Parathyroid adenoma (tissue), 2 donors: ENCODE measurements at regions not wholly inside any gene's neighbourhood (a gene's known extent, or its start where the extent isn't known, plus 50 kb on each side); places are given as distances from the start of the nearest gene placed in this dataset.

Source experiments
- H2AFZ ChIP-seq: fragments of 300-600 bp; sonication (generic); one replicate; pipeline ENCODE4 v1.7.0; 2017; ENCODE audit warnings: antibody characterized with exemption, mild to moderate bottlenecking
- H3K27ac ChIP-seq: fragments of 300-600 bp; sonication (generic); one replicate; pipeline ENCODE4 v1.7.0; 2017
- H3K27me3 ChIP-seq: fragments of 300-600 bp; sonication (generic); one replicate; pipeline ENCODE4 v1.7.0; 2017; ENCODE audit warnings: low read length; ENCODE audit not compliant: control insufficient read depth, insufficient read depth
- H3K36me3 ChIP-seq: fragments of 300-600 bp; sonication (generic); one replicate; pipeline ENCODE4 v1.7.0; 2017; ENCODE audit warnings: low read length; ENCODE audit not compliant: control insufficient read depth, insufficient read depth
- H3K4me1 ChIP-seq: fragments of 300-600 bp; sonication (generic); one replicate; pipeline ENCODE4 v1.7.0; 2017; ENCODE audit warnings: control low read depth
- H3K4me2 ChIP-seq: fragments of 300-600 bp; sonication (generic); one replicate; pipeline ENCODE4 v1.7.0; 2017; ENCODE audit warnings: low read length
- H3K4me3 ChIP-seq: fragments of 300-600 bp; sonication (generic); one replicate; pipeline ENCODE4 v1.7.0; 2017; ENCODE audit warnings: low read depth, low read length
- H3K79me2 ChIP-seq: fragments of 300-600 bp; sonication (generic); one replicate; pipeline ENCODE4 v1.7.0; 2017; ENCODE audit warnings: control low read depth
- H3K9ac ChIP-seq: fragments of 300-600 bp; sonication (generic); one replicate; pipeline ENCODE4 v1.7.0; 2017; ENCODE audit warnings: mild to moderate bottlenecking
- H3K9me3 ChIP-seq: fragments of 300-600 bp; sonication (generic); one replicate; pipeline ENCODE4 v1.7.0; 2017; ENCODE audit warnings: low read length; ENCODE audit not compliant: control insufficient read depth
- TF ChIP-seq, protein P1 (sequence below): fragments of 300-600 bp; sonication (generic); IDR thresholded peaks from one replicate; pipeline ENCODE4 v1.7.0; 2017; ENCODE audit warnings: antibody characterized with exemption, mild to moderate bottlenecking
- donor health status: primary hyperparathyroidism.

DNA sequence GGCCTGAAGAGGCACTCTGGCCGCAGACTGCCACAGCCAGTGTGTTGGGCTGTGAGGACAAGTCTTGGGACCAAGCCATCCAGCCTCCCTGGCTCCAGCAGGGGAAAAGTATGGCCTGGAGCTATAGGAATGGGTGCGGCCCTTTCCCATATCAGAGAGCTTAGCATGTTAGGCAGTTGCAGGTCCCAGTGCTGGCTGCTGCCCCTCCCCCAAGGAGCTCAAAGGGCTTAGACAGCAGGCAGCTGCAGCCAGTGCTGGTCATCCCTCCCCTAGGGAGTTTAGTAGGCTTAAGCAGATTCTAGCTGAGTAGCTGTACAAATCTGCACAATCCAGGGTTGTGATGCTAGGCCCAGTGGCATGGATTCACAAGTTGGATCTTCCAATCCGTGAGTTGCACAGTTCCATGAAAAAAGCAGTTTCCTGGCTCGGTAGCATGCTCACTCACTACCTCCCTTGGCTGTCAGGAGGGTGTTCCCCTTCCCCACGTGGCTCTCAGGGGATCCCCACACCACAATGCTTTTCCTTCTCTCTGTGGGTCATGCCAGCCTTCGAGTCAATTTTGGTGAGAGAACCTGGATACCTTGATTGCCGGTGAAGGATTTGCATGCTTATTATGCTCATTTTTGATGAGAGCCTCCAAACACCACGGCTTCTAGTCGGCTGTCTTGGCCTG is 1490.8 kb downstream of the BRINP3 start:
- no peaks in the 10 kb centered on the region for H3K27me3 ChIP-seq
- no peak overlapping the region for H3K4me2 ChIP-seq
- TF ChIP-seq, protein P1, sequence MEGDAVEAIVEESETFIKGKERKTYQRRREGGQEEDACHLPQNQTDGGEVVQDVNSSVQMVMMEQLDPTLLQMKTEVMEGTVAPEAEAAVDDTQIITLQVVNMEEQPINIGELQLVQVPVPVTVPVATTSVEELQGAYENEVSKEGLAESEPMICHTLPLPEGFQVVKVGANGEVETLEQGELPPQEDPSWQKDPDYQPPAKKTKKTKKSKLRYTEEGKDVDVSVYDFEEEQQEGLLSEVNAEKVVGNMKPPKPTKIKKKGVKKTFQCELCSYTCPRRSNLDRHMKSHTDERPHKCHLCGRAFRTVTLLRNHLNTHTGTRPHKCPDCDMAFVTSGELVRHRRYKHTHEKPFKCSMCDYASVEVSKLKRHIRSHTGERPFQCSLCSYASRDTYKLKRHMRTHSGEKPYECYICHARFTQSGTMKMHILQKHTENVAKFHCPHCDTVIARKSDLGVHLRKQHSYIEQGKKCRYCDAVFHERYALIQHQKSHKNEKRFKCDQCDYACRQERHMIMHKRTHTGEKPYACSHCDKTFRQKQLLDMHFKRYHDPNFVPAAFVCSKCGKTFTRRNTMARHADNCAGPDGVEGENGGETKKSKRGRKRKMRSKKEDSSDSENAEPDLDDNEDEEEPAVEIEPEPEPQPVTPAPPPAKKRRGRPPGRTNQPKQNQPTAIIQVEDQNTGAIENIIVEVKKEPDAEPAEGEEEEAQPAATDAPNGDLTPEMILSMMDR = no peak
- H3K4me3 ChIP-seq = no peak overlapping the region
- no peak overlapping the region for H3K27ac ChIP-seq
- no peaks in the 10 kb centered on the region for H3K79me2 ChIP-seq
- H3K9ac ChIP-seq = no peak overlapping the region
- no peaks in the 10 kb centered on the region for H3K4me1 ChIP-seq
- H2AFZ ChIP-seq = no peak overlapping the region
- peaks cover 4% of the 10 kb centered on the region for H3K9me3 ChIP-seq
- H3K36me3 ChIP-seq = no peaks in the 10 kb centered on the region

DNA sequence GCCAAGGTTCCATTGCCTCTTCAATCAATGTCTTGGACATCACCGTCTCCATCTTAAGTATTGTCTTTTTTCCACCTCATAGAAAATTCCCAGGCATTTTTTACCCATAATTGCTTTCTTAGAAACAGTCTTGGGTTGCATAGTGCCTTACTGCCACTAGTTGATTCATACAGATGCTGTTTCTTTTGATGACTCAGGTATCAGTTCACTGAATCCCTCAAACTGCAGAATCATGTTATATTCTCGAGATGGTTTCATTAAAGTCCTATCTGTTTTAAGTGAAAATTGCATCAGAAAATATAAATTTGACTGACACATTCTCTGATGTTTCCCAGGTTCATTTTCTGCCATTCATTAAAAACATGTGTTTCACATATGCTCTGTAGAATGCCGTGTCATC is 1489.1 kb downstream of the BRINP3 start:
- H3K79me2 ChIP-seq = no peaks in the 10 kb centered on the region
- TF ChIP-seq, protein P1 = no peak
- peaks cover 4% of the 10 kb centered on the region for H3K9me3 ChIP-seq
- H3K36me3 ChIP-seq = no peaks in the 10 kb centered on the region
- H3K27ac ChIP-seq = no peak overlapping the region
- H3K4me1 ChIP-seq = no peaks in the 10 kb centered on the region
- no peak overlapping the region for H2AFZ ChIP-seq
- H3K4me2 ChIP-seq = no peak overlapping the region
- no peak overlapping the region for H3K4me3 ChIP-seq
- H3K9ac ChIP-seq = no peak overlapping the region
- H3K27me3 ChIP-seq = no peaks in the 10 kb centered on the region

- TF ChIP-seq, protein P1 = no peak
- no peak overlapping the region for H3K4me2 ChIP-seq
- no peaks in the 10 kb centered on the region for H3K4me1 ChIP-seq
- H3K9me3 ChIP-seq = peaks cover 4% of the 10 kb centered on the region
- no peaks in the 10 kb centered on the region for H3K79me2 ChIP-seq
- H3K27me3 ChIP-seq = no peaks in the 10 kb centered on the region
- no peak overlapping the region for H3K9ac ChIP-seq
- H3K4me3 ChIP-seq = no peak overlapping the region
- no peak overlapping the region for H3K27ac ChIP-seq
- no peaks in the 10 kb centered on the region for H3K36me3 ChIP-seq
- H2AFZ ChIP-seq = no peak overlapping the region
Measured at GRCh38 chr1:188991221-188991930, 1486.3 kb downstream of the BRINP3 start.

DNA sequence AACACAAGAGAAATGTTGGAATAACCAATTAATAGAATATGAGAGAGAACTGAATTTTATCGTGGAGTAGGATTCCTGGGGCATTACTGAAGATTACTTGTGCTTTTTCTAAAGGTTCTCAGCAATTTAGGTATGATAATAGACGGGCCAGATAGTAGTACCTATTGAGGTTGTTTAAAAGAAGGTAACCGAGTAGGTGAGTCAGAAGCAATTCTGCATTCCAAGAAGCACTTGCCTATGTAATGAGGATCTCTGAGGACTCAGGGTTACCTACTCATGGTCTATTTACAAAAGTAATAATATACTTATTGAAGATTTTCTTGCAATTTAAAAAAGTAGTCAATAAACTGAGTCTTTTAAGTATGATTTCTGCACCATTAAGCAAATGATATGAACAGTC is 1469.8 kb downstream of the BRINP3 start:
- H3K4me3 ChIP-seq = no peak overlapping the region
- H3K36me3 ChIP-seq = no peaks in the 10 kb centered on the region
- no peak overlapping the region for H2AFZ ChIP-seq
- H3K4me2 ChIP-seq = no peak overlapping the region
- no peak overlapping the region for H3K27ac ChIP-seq
- no peaks in the 10 kb centered on the region for H3K27me3 ChIP-seq
- no peak overlapping the region for H3K9ac ChIP-seq
- no peaks in the 10 kb centered on the region for H3K79me2 ChIP-seq
- H3K4me1 ChIP-seq = no peaks in the 10 kb centered on the region
- TF ChIP-seq, protein P1 = no peak
- no peaks in the 10 kb centered on the region for H3K9me3 ChIP-seq

GRCh38 chr1:189021577-189021976 is 1456.1 kb downstream of the BRINP3 start:
- H3K79me2 ChIP-seq = no peaks in the 10 kb centered on the region
- H3K27me3 ChIP-seq = no peaks in the 10 kb centered on the region
- TF ChIP-seq, protein P1 = no peak
- H3K9me3 ChIP-seq = no peaks in the 10 kb centered on the region
- H3K27ac ChIP-seq = no peak overlapping the region
- no peak overlapping the region for H3K4me2 ChIP-seq
- H3K4me1 ChIP-seq = no peaks in the 10 kb centered on the region
- no peaks in the 10 kb centered on the region for H3K36me3 ChIP-seq
- H3K4me3 ChIP-seq = no peak overlapping the region
- no peak overlapping the region for H3K9ac ChIP-seq
- no peak overlapping the region for H2AFZ ChIP-seq
